ENCODE measurements at regions not wholly inside any gene's neighbourhood (a gene's known extent, or its start where the extent isn't known, plus 50 kb on each side); places are given as distances from the start of the nearest gene placed in this dataset.

DNA sequence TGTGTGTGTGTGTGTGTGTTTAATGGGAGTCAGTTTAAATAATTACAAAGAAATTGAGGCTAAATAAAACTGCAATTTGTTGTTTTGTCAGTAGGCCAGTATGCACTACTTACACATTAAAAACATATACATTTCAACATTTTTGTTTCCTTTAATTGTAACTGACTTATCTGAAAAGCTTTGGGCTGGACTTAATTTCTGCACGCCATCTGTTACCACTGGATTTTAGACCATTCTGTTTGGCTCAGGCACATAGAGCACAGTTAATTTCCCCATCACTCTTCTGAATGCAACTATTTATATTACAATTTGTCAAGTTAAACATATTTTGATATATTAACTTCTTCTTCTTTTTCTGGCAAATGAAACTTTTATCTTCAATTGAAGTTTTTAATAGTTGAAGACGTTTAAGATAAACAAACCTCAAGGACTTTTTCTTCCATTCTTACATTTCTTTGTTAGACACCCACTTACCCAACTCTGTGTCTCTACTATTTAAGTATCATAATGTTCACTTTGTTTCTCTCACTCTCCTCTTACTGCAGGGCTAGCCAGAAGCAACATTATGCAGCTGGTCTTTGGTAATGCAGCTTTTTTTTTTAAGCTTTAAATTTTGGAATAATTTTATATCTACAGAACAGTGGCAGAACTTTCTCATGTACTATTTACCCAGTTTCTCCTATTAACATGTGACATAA lies 253.4 kb upstream of the ANKH start:
- TF ChIP-seq, protein P1, sequence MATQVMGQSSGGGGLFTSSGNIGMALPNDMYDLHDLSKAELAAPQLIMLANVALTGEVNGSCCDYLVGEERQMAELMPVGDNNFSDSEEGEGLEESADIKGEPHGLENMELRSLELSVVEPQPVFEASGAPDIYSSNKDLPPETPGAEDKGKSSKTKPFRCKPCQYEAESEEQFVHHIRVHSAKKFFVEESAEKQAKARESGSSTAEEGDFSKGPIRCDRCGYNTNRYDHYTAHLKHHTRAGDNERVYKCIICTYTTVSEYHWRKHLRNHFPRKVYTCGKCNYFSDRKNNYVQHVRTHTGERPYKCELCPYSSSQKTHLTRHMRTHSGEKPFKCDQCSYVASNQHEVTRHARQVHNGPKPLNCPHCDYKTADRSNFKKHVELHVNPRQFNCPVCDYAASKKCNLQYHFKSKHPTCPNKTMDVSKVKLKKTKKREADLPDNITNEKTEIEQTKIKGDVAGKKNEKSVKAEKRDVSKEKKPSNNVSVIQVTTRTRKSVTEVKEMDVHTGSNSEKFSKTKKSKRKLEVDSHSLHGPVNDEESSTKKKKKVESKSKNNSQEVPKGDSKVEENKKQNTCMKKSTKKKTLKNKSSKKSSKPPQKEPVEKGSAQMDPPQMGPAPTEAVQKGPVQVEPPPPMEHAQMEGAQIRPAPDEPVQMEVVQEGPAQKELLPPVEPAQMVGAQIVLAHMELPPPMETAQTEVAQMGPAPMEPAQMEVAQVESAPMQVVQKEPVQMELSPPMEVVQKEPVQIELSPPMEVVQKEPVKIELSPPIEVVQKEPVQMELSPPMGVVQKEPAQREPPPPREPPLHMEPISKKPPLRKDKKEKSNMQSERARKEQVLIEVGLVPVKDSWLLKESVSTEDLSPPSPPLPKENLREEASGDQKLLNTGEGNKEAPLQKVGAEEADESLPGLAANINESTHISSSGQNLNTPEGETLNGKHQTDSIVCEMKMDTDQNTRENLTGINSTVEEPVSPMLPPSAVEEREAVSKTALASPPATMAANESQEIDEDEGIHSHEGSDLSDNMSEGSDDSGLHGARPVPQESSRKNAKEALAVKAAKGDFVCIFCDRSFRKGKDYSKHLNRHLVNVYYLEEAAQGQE (IDR thresholded peaks at IDR 0.05; ENCODE audit: low read depth): no peak
- TF ChIP-seq CEBPB (IDR thresholded peaks at IDR 0.05): no peak
- no peak for TF ChIP-seq RAD21 (IDR thresholded peaks at IDR 0.05; ENCODE audit: low read depth)
- TF ChIP-seq, protein P2, sequence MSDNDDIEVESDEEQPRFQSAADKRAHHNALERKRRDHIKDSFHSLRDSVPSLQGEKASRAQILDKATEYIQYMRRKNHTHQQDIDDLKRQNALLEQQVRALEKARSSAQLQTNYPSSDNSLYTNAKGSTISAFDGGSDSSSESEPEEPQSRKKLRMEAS (IDR thresholded peaks at IDR 0.05): no peak

Data from Ishikawa (cell line).